Activated CD4-positive, alpha-beta T cell treated with anti-CD3 and anti-CD28 coated beads for 36 hours (primary cell): ENCODE measurements at regions not wholly inside any gene's neighbourhood (a gene's known extent, or its start where the extent isn't known, plus 50 kb on each side); places are given as distances from the start of the nearest gene placed in this dataset.
"Not testable (repeated sequence)": the region's sequence is repeated elsewhere in the genome, so short reads cannot be mapped to it uniquely, and the experiment has no call there.

Experiments used
- ATAC-seq: fragments of 200-7000 bp; cut with Tn5 transposase; one replicate; pipeline ENCODE4 v1.10.0; 2021; ENCODE audit warnings: mild to moderate bottlenecking, moderate library complexity
- CTCF ChIA-PET: fragments of 350-600 bp; sonication (Branson Sonifier 250); formaldehyde crosslinking; loops from one replicate; lab custom pipeline; 2021; ENCODE audit warnings: antibody characterized with exemption; lab: Charles Lee
- POLR2A ChIA-PET: fragments of 350-600 bp; sonication (Branson Sonifier 250); formaldehyde crosslinking; loops from one replicate; lab custom pipeline; 2021; ENCODE audit warnings: antibody characterized with exemption, inconsistent platforms; lab: Charles Lee
- DNase-seq: peaks from one replicate; pipeline ENCODE4 v3.0.0-alpha.2; 2020
- H3K27ac Mint-ChIP-seq: one replicate; pipeline ENCODE4 v1.8.0; 2021; ENCODE audit warnings: mixed read lengths
- H3K27me3 Mint-ChIP-seq: one replicate; pipeline ENCODE4 v1.8.0; 2021; ENCODE audit warnings: mixed read lengths
- H3K36me3 Mint-ChIP-seq: one replicate; pipeline ENCODE4 v1.8.0; 2021; ENCODE audit warnings: low read depth, mixed read lengths
- H3K4me1 Mint-ChIP-seq: one replicate; pipeline ENCODE4 v1.8.0; 2021; ENCODE audit warnings: mixed read lengths
- H3K4me3 Mint-ChIP-seq: one replicate; pipeline ENCODE4 v1.8.0; 2021; ENCODE audit warnings: mild to moderate bottlenecking, moderate library complexity, mixed read lengths
- H3K9me3 Mint-ChIP-seq: one replicate; pipeline ENCODE4 v1.8.0; 2021; ENCODE audit warnings: low read depth, mixed read lengths
- intact Hi-C, 2 experiments: fragments of 100-400 bp; cut with DNase I in 1 of 2; cut with micrococcal nuclease in 1 of 2; formaldehyde crosslinking; loops; one replicate each; pipeline versions ENCODE4 v1.14.2 to v1.15.1; 2022 to 2024; cut with DNase I, micrococcal nuclease

GRCh38 chr6:16824845-16825685 is 63.8 kb upstream of the ATXN1 start:
- ChIA-PET CTCF (interaction anchor here (0.6 to 1.1 kb wide), 2 partner anchors 9 to 795 kb away, joined by 3 read pairs; no protein-coding TSS in a partner anchor), POLR2A (interaction anchor here (0.7 kb wide), 1 partner anchor 1312 kb away, joined by 8 read pairs; no protein-coding TSS in a partner anchor)
- Mint-ChIP-seq H3K4me1 (peaks cover 15% of the 10 kb centered on the region), H3K4me3 (no peak overlapping the region), H3K36me3 (no peaks in the 10 kb centered on the region), H3K27ac (no peak overlapping the region), H3K27me3 (peaks cover 21% of the 10 kb centered on the region), H3K9me3 (no peaks in the 10 kb centered on the region)
- intact Hi-C loops: no loop called here
- DNase-seq: peak; percentile 29
- ATAC-seq: peak; percentile 53

- H3K36me3 Mint-ChIP-seq: no peaks in the 10 kb centered on the region
- no peaks in the 10 kb centered on the region for H3K9me3 Mint-ChIP-seq
- intact Hi-C loops: no loop called here
- CTCF ChIA-PET: no interaction called here
- POLR2A ChIA-PET: no interaction called here
- ATAC-seq: no peak
- peaks cover 21% of the 10 kb centered on the region for H3K27me3 Mint-ChIP-seq
- H3K27ac Mint-ChIP-seq: no peak overlapping the region
- DNase-seq: no peak
- H3K4me1 Mint-ChIP-seq: peaks cover 15% of the 10 kb centered on the region
- H3K4me3 Mint-ChIP-seq: no peak overlapping the region
Measured at GRCh38 chr6:16823718-16824352, 62.6 kb upstream of the ATXN1 start.

- POLR2A ChIA-PET: no interaction called here
- peaks cover 19% of the 10 kb centered on the region for H3K27me3 Mint-ChIP-seq
- H3K4me3 Mint-ChIP-seq: no peak overlapping the region
- H3K4me1 Mint-ChIP-seq: peaks cover 12% of the 10 kb centered on the region
- no peak for DNase-seq
- CTCF ChIA-PET: interaction anchor here (0.9 kb wide), 1 partner anchor 8 kb away, joined by 3 read pairs; no protein-coding TSS in a partner anchor
- ATAC-seq: no peak
- H3K27ac Mint-ChIP-seq: no peak overlapping the region
- intact Hi-C loops: no loop called here
- H3K36me3 Mint-ChIP-seq: no peaks in the 10 kb centered on the region
- no peaks in the 10 kb centered on the region for H3K9me3 Mint-ChIP-seq
Measured at GRCh38 chr6:16822975-16823717, 61.9 kb upstream of the ATXN1 start.

- peaks cover 10% of the 10 kb centered on the region for H3K4me1 Mint-ChIP-seq
- POLR2A ChIA-PET: no interaction called here
- H3K36me3 Mint-ChIP-seq: no peaks in the 10 kb centered on the region
- intact Hi-C loops: no loop called here
- no peak for DNase-seq
- CTCF ChIA-PET: interaction anchor here (0.9 kb wide), 1 partner anchor 8 kb away, joined by 3 read pairs; no protein-coding TSS in a partner anchor
- H3K4me3 Mint-ChIP-seq: no peak overlapping the region
- H3K27me3 Mint-ChIP-seq: peaks cover 19% of the 10 kb centered on the region
- no peak for ATAC-seq
- H3K27ac Mint-ChIP-seq: no peak overlapping the region
- H3K9me3 Mint-ChIP-seq: no peaks in the 10 kb centered on the region
Measured at GRCh38 chr6:16822529-16822928, 61.3 kb upstream of the ATXN1 start.

GRCh38 chr6:16821834-16822264 is 60.6 kb upstream of the ATXN1 start:
- H3K27me3 Mint-ChIP-seq: peaks cover 13% of the 10 kb centered on the region
- H3K4me1 Mint-ChIP-seq: peaks cover 9% of the 10 kb centered on the region
- H3K4me3 Mint-ChIP-seq: no peak overlapping the region
- DNase-seq (no peak), ATAC-seq (no peak)
- ChIA-PET POLR2A (no interaction called here), CTCF (interaction anchor here (0.5 kb wide), 1 partner anchor 153 kb away, joined by 3 read pairs; no protein-coding TSS in a partner anchor)
- H3K27ac Mint-ChIP-seq: no peak overlapping the region
- no peaks in the 10 kb centered on the region for H3K9me3 Mint-ChIP-seq
- H3K36me3 Mint-ChIP-seq: no peaks in the 10 kb centered on the region
- intact Hi-C loops: no loop called here

GRCh38 chr6:16820262-16820661 is 59.0 kb upstream of the ATXN1 start:
- H3K36me3 Mint-ChIP-seq, H3K4me3 Mint-ChIP-seq, H3K4me1 Mint-ChIP-seq, H3K27ac Mint-ChIP-seq, DNase-seq, intact Hi-C loops, H3K9me3 Mint-ChIP-seq, POLR2A ChIA-PET, ATAC-seq: not testable (repeated sequence)
- H3K27me3 Mint-ChIP-seq: peaks cover 10% of the 10 kb centered on the region
- CTCF ChIA-PET: interaction anchor here (1.2 kb wide), 2 partner anchors 14 to 148 kb away, joined by 3 to 4 read pairs; no protein-coding TSS in a partner anchor

- Mint-ChIP-seq H3K9me3 (no peaks in the 10 kb centered on the region), H3K4me1 (peaks cover 2% of the 10 kb centered on the region), H3K27me3 (peaks cover 7% of the 10 kb centered on the region), H3K36me3 (no peaks in the 10 kb centered on the region), H3K4me3 (no peak overlapping the region), H3K27ac (no peak overlapping the region)
- DNase-seq (peak; percentile 16), ATAC-seq (no peak)
- ChIA-PET CTCF (interaction anchor here (1.2 kb wide), 2 partner anchors 13 to 148 kb away, joined by 3 to 4 read pairs; no protein-coding TSS in a partner anchor), POLR2A (no interaction called here)
- intact Hi-C loops: no loop called here
Measured at GRCh38 chr6:16819752-16820151, 58.5 kb upstream of the ATXN1 start.

GRCh38 chr6:16818992-16819626 is 57.8 kb upstream of the ATXN1 start:
- POLR2A ChIA-PET: no interaction called here
- intact Hi-C loops: no loop called here
- no peak overlapping the region for H3K27ac Mint-ChIP-seq

GRCh38 chr6:16817594-16817993 is 56.3 kb upstream of the ATXN1 start:
- Mint-ChIP-seq H3K36me3 (peaks cover 5% of the 10 kb centered on the region), H3K4me3 (no peak overlapping the region), H3K27me3 (peaks cover 6% of the 10 kb centered on the region), H3K9me3 (peaks cover 9% of the 10 kb centered on the region), H3K27ac (no peak overlapping the region), H3K4me1 (no peaks in the 10 kb centered on the region)
- ATAC-seq (no peak), DNase-seq (no peak)
- intact Hi-C loops: no loop called here
- ChIA-PET CTCF (interaction anchor here (0.7 to 1.0 kb wide), 2 partner anchors 162 to 221 kb away, joined by 3 read pairs; no protein-coding TSS in a partner anchor), POLR2A (no interaction called here)

More at GRCh38 chr6:16818992-16819626, 57.8 kb upstream of the ATXN1 start:
- ATAC-seq (no peak), DNase-seq (no peak)
- no peaks in the 10 kb centered on the region for H3K9me3 Mint-ChIP-seq
- CTCF ChIA-PET: interaction anchor here (0.7 to 1.2 kb wide), 3 partner anchors 13 to 149 kb away, joined by 3 to 4 read pairs (median 3); no protein-coding TSS in a partner anchor
- H3K27me3 Mint-ChIP-seq: peaks cover 6% of the 10 kb centered on the region
- H3K4me3 Mint-ChIP-seq: no peak overlapping the region
- no peaks in the 10 kb centered on the region for H3K36me3 Mint-ChIP-seq
- H3K4me1 Mint-ChIP-seq: no peaks in the 10 kb centered on the region

GRCh38 chr6:16816891-16817290 is 55.6 kb upstream of the ATXN1 start:
- no peaks in the 10 kb centered on the region for H3K4me1 Mint-ChIP-seq
- H3K9me3 Mint-ChIP-seq: peaks cover 16% of the 10 kb centered on the region
- H3K27me3 Mint-ChIP-seq: peaks cover 6% of the 10 kb centered on the region
- ChIA-PET POLR2A (no interaction called here), CTCF (interaction anchor here (0.7 to 1.0 kb wide), 2 partner anchors 163 to 221 kb away, joined by 3 read pairs; no protein-coding TSS in a partner anchor)
- H3K4me3 Mint-ChIP-seq: no peak overlapping the region
- ATAC-seq (no peak), DNase-seq (no peak)
- peaks cover 8% of the 10 kb centered on the region for H3K36me3 Mint-ChIP-seq
- intact Hi-C loops: no loop called here
- no peak overlapping the region for H3K27ac Mint-ChIP-seq
